ENCODE measurements at regions not wholly inside any gene's neighbourhood (a gene's known extent, or its start where the extent isn't known, plus 50 kb on each side); places are given as distances from the start of the nearest gene placed in this dataset.

- H3K27ac ChIP-seq = no peak overlapping the region
- DNase-seq (ENCODE audit: low spot score) = no peak
- peaks cover 0 to 7% of the 10 kb centered on the region in 2 donors for H3K9me3 ChIP-seq
- no peaks in the 10 kb centered on the region for H3K36me3 ChIP-seq
- no peak for TF ChIP-seq CTCF (IDR thresholded peaks at IDR 0.05)
- H3K4me1 ChIP-seq = peaks cover 0 to 10% of the 10 kb centered on the region in 2 donors
- H3K4me3 ChIP-seq = no peak overlapping the region
- no peaks in the 10 kb centered on the region for H3K27me3 ChIP-seq
Measured at GRCh38 chr13:109971456-109972090, 185.2 kb upstream of the IRS2 start.

DNA sequence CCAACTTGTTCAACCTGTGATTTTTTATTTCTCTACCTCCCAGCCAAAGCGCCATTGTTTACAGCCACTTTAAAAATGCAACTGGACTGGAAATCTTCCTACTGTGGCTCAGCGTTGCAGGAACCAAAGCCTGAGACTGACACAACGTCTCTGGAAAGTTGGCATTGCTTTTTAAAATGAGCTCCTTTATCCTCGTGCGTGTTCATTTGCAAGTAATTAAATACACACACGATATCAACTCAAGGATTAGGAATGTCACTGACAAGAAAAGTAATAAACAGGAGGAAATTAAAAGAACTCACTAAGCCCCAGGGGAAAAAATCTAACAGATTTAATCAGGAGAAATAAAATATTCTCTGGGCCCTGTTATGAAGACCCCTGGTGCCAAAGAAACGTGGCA is 184.6 kb upstream of the IRS2 start:
- no peak overlapping the region for H3K27ac ChIP-seq
- H3K9me3 ChIP-seq = peaks cover 0 to 7% of the 10 kb centered on the region in 2 donors
- TF ChIP-seq CTCF (IDR thresholded peaks at IDR 0.05) = no peak
- H3K4me3 ChIP-seq = no peak overlapping the region
- H3K36me3 ChIP-seq = no peaks in the 10 kb centered on the region
- no peak for DNase-seq (ENCODE audit: low spot score)
- H3K4me1 ChIP-seq = peaks cover 0 to 6% of the 10 kb centered on the region in 2 donors
- no peaks in the 10 kb centered on the region for H3K27me3 ChIP-seq

DNA sequence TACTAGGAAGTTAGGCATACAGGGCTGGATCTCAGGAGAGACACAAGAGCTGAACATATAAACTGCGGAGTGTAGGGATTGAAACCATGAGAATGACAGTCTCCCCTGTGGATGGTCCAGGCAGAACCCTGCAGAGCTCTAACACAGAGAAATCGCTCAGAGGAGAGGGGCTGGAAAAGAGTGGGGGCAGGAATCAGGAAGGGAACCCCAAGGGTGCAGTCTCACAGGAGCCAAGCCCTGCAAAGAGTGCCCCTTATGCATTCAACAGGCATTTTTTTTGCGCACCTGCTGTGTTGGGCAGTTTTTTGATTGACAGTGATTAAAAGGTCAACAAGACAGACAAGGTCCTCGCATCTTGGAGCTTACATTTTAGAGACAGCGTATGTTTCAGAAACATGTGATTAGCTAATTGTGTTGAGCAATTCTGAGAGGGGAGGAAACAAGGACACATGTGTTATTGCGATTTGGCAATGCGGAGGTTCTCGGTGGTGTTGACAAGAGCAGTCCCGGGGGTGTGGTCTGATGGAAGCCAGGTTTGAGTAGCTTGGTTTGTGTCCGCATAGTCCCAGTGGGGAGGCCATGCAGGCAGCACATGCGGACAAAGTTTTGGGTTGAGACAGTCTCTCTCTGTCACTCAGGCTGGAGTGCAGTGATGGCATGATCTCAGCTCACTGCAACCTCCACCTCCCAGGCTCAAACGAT is 182.6 kb upstream of the IRS2 start:
- no peak for TF ChIP-seq CTCF (IDR thresholded peaks at IDR 0.05)
- Histone ChIP-seq H3K4me3 (no peak overlapping the region), H3K27me3 (no peaks in the 10 kb centered on the region), H3K27ac (no peak overlapping the region), H3K9me3 (peaks cover 0 to 7% of the 10 kb centered on the region in 2 donors), H3K4me1 (peaks cover 0 to 4% of the 10 kb centered on the region in 2 donors), H3K36me3 (no peaks in the 10 kb centered on the region)
- DNase-seq (ENCODE audit: low spot score) = peak; percentile 93

- no peak for TF ChIP-seq CTCF (IDR thresholded peaks at IDR 0.05)
- Histone ChIP-seq H3K27me3 (no peaks in the 10 kb centered on the region), H3K9me3 (no peaks in the 10 kb centered on the region), H3K36me3 (no peaks in the 10 kb centered on the region), H3K4me3 (no peak overlapping the region), H3K27ac (no peak overlapping the region), H3K4me1 (peaks cover 0 to 3% of the 10 kb centered on the region in 2 donors)
- no peak for DNase-seq (ENCODE audit: low spot score)
Measured at GRCh38 chr13:109963960-109964563, 177.7 kb upstream of the IRS2 start.

DNA sequence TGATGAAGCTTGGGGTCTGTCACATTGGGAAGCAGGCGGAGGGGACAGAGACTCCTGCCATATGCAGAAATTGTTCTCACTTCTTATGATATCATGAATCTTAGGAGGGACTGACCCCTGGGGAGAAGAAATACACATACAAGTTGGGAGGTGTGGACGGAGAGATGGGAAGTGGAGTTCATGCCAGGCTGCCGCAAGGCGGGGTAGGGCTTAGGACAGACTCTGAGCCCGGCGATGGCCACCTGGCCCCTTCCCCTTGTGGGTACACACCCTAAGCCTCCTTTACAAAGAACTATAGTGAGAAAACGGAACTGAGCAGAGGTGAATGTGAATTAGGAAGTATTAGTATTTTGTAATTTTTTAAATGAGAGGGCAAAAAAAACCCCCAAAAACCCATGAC is 177.0 kb upstream of the IRS2 start:
- Histone ChIP-seq H3K9me3 (no peaks in the 10 kb centered on the region), H3K36me3 (no peaks in the 10 kb centered on the region), H3K4me3 (no peak overlapping the region), H3K27ac (no peak overlapping the region), H3K4me1 (no peaks in the 10 kb centered on the region), H3K27me3 (no peaks in the 10 kb centered on the region)
- no peak for TF ChIP-seq CTCF (IDR thresholded peaks at IDR 0.05)
- no peak for DNase-seq (ENCODE audit: low spot score)
